ENCODE measurements at regions not wholly inside any gene's neighbourhood (a gene's known extent, or its start where the extent isn't known, plus 50 kb on each side); places are given as distances from the start of the nearest gene placed in this dataset.

GRCh38 chr3:5052247-5052646, 69.8 kb upstream of the ARL8B start (continued):
- TF ChIP-seq ZNF274 (IDR thresholded peaks at IDR 0.05; ENCODE audit: borderline replicate concordance, low read depth, low read length) (no peak), RBM25 (IDR thresholded peaks at IDR 0.05; ENCODE audit: low read depth, low read length, severe bottlenecking) (peak; percentile 92), DMBX1 (CRISPR knock-in tag; IDR thresholded peaks at IDR 0.05; ENCODE audit: borderline replicate concordance) (no peak), CHD4 (IDR thresholded peaks at IDR 0.05; ENCODE audit: insufficient read depth, insufficient replicate concordance, low read depth, low read length, poor library complexity, severe bottlenecking) (peak; percentile 90), HDAC2 (IDR thresholded peaks at IDR 0.05) (peak; percentile 62; the same call in 1 of the 2 replicates), THAP12 (CRISPR knock-in tag; IDR thresholded peaks at IDR 0.05) (no peak), E2F3 (CRISPR knock-in tag; IDR thresholded peaks at IDR 0.05) (no peak), ADNP (tag; IDR thresholded peaks at IDR 0.05) (peak; percentile 91), ZNF668 (CRISPR knock-in tag; IDR thresholded peaks at IDR 0.05) (no peak), FOSL1 (tag; conservative IDR thresholded peaks at IDR 0.05) (0 out of 2 replicates have a peak, but pooled peaks have one; percentile 2), BRF1 (IDR thresholded peaks at IDR 0.05; ENCODE audit: borderline replicate concordance, extremely low read depth, insufficient read length) (no peak)
- TF ChIP-seq, protein P1, sequence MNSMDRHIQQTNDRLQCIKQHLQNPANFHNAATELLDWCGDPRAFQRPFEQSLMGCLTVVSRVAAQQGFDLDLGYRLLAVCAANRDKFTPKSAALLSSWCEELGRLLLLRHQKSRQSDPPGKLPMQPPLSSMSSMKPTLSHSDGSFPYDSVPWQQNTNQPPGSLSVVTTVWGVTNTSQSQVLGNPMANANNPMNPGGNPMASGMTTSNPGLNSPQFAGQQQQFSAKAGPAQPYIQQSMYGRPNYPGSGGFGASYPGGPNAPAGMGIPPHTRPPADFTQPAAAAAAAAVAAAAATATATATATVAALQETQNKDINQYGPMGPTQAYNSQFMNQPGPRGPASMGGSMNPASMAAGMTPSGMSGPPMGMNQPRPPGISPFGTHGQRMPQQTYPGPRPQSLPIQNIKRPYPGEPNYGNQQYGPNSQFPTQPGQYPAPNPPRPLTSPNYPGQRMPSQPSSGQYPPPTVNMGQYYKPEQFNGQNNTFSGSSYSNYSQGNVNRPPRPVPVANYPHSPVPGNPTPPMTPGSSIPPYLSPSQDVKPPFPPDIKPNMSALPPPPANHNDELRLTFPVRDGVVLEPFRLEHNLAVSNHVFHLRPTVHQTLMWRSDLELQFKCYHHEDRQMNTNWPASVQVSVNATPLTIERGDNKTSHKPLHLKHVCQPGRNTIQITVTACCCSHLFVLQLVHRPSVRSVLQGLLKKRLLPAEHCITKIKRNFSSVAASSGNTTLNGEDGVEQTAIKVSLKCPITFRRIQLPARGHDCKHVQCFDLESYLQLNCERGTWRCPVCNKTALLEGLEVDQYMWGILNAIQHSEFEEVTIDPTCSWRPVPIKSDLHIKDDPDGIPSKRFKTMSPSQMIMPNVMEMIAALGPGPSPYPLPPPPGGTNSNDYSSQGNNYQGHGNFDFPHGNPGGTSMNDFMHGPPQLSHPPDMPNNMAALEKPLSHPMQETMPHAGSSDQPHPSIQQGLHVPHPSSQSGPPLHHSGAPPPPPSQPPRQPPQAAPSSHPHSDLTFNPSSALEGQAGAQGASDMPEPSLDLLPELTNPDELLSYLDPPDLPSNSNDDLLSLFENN (IDR thresholded peaks at IDR 0.05; ENCODE audit: low read depth in 2 of 2, low read length in 2 of 2): no peak
- TF ChIP-seq, protein P2, sequence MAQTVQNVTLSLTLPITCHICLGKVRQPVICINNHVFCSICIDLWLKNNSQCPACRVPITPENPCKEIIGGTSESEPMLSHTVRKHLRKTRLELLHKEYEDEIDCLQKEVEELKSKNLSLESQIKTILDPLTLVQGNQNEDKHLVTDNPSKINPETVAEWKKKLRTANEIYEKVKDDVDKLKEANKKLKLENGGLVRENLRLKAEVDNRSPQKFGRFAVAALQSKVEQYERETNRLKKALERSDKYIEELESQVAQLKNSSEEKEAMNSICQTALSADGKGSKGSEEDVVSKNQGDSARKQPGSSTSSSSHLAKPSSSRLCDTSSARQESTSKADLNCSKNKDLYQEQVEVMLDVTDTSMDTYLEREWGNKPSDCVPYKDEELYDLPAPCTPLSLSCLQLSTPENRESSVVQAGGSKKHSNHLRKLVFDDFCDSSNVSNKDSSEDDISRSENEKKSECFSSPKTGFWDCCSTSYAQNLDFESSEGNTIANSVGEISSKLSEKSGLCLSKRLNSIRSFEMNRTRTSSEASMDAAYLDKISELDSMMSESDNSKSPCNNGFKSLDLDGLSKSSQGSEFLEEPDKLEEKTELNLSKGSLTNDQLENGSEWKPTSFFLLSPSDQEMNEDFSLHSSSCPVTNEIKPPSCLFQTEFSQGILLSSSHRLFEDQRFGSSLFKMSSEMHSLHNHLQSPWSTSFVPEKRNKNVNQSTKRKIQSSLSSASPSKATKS (CRISPR knock-in tag; IDR thresholded peaks at IDR 0.05): no peak
- TF ChIP-seq, protein P3, sequence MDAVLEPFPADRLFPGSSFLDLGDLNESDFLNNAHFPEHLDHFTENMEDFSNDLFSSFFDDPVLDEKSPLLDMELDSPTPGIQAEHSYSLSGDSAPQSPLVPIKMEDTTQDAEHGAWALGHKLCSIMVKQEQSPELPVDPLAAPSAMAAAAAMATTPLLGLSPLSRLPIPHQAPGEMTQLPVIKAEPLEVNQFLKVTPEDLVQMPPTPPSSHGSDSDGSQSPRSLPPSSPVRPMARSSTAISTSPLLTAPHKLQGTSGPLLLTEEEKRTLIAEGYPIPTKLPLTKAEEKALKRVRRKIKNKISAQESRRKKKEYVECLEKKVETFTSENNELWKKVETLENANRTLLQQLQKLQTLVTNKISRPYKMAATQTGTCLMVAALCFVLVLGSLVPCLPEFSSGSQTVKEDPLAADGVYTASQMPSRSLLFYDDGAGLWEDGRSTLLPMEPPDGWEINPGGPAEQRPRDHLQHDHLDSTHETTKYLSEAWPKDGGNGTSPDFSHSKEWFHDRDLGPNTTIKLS (IDR thresholded peaks at IDR 0.05; ENCODE audit: borderline replicate concordance, low read depth): no peak

Measured in K562 (cell line).